ENCODE measurements at regions not wholly inside any gene's neighbourhood (a gene's known extent, or its start where the extent isn't known, plus 50 kb on each side); places are given as distances from the start of the nearest gene placed in this dataset.

- TF ChIP-seq TSHZ2 (CRISPR knock-in tag; IDR thresholded peaks at IDR 0.05) (no peak), PATZ1 (CRISPR knock-in tag; IDR thresholded peaks at IDR 0.05; ENCODE audit: borderline replicate concordance) (no peak), TOX (CRISPR knock-in tag; IDR thresholded peaks at IDR 0.05; ENCODE audit: borderline replicate concordance) (no peak), ZNF70 (CRISPR knock-in tag; IDR thresholded peaks at IDR 0.05) (no peak), ISL1 (CRISPR knock-in tag; IDR thresholded peaks at IDR 0.05) (no peak)
These were observed 179.7 kb upstream of the ISL1 start (continued) for GRCh38 chr5:51203598-51203997.

GRCh38 chr5:51208296-51208695 is 175.0 kb upstream of the ISL1 start:
- no peak for ATAC-seq
- TF ChIP-seq POU6F1 (CRISPR knock-in tag; IDR thresholded peaks at IDR 0.05; ENCODE audit: borderline replicate concordance, low read depth) (no peak), PPARA (CRISPR knock-in tag; IDR thresholded peaks at IDR 0.05; ENCODE audit: borderline replicate concordance) (no peak), ZFP3 (CRISPR knock-in tag; IDR thresholded peaks at IDR 0.05) (0 out of 2 replicates have a peak, but pooled peaks have one; percentile 21)

- no peak for ATAC-seq
- TF ChIP-seq TOX (CRISPR knock-in tag; IDR thresholded peaks at IDR 0.05; ENCODE audit: borderline replicate concordance) (no peak), CREB5 (CRISPR knock-in tag; IDR thresholded peaks at IDR 0.05; ENCODE audit: low read depth) (no peak), OSR1 (CRISPR knock-in tag; IDR thresholded peaks at IDR 0.05) (no peak), ZNF565 (CRISPR knock-in tag; conservative IDR thresholded peaks at IDR 0.05; ENCODE audit: low read depth) (no peak), ESRRG (CRISPR knock-in tag; IDR thresholded peaks at IDR 0.05) (no peak), CSRNP3 (CRISPR knock-in tag; IDR thresholded peaks at IDR 0.05) (no peak), GLIS3 (CRISPR knock-in tag; IDR thresholded peaks at IDR 0.05) (no peak), ZC3H10 (CRISPR knock-in tag; IDR thresholded peaks at IDR 0.05) (no peak), ZNF70 (CRISPR knock-in tag; IDR thresholded peaks at IDR 0.05) (no peak), PATZ1 (CRISPR knock-in tag; IDR thresholded peaks at IDR 0.05; ENCODE audit: borderline replicate concordance) (no peak), ARNTL (CRISPR knock-in tag; IDR thresholded peaks at IDR 0.05; ENCODE audit: borderline replicate concordance, low read depth) (no peak), ZFP30 (CRISPR knock-in tag; IDR thresholded peaks at IDR 0.05) (no peak), RARB (CRISPR knock-in tag; IDR thresholded peaks at IDR 0.05) (no peak)
These were observed 168.5 kb upstream of the ISL1 start for GRCh38 chr5:51214746-51215145.

Data from SK-N-SH treated with all-trans-retinoic acid at 6 μM for 48 hours (cell line).